HG03039 (cell line): ENCODE measurements at regions not wholly inside any gene's neighbourhood (a gene's known extent, or its start where the extent isn't known, plus 50 kb on each side); places are given as distances from the start of the nearest gene placed in this dataset.
"Not testable (repeated sequence)": the region's sequence is repeated elsewhere in the genome, so short reads cannot be mapped to it uniquely, and the experiment has no call there.

Source experiments
- ATAC-seq: cut with Tn5 transposase; IDR thresholded peaks from one replicate; pipeline ENCODE4 v1.9.1; 2021; ENCODE audit warnings: mild to moderate bottlenecking, moderate library complexity; ENCODE audit not compliant: unreplicated experiment

DNA sequence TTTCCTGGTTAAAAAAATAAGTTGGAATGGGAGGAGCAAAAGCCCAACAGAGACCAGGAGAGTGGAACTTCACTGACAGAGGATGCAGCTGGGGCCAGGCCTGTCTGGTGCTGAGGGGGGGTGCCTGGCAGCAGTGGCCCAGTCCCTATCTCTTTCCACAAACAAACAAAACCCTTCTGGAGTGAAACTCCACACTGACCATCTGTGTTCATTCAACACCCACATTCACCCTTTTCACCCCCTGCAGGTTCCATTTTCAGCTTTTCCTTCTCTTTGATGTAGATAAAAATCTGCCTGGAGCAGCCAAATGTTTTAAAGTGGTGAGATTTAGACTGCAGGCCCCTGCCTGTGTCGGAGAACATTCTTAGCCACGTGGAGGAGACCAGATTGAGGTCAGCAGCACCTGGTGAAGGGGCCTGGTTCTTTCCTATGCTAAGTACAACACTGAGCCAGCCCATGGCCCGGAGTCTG, 161.4 kb upstream of the CDH11 start:
- no peak for ATAC-seq

DNA sequence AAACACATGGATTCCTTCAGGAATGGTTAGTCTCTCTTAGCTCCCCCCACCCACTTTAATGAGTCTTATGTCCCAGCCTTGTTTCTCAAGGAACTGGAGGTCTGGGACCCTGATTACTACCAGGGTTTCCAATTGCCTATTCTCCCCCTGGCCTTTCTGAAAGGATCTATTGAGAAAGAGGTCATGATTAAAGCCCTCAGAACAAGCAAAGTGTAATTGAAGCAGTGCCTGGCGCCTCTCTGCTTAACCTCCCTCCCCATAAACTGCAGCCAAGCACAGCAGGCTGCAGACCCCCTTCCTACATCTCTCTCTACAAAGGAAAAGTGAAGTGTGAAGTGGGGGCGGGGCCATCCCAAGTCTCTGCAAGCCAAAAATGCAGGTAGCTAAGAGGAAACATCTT, 159.7 kb upstream of the CDH11 start:
- no peak for ATAC-seq

DNA sequence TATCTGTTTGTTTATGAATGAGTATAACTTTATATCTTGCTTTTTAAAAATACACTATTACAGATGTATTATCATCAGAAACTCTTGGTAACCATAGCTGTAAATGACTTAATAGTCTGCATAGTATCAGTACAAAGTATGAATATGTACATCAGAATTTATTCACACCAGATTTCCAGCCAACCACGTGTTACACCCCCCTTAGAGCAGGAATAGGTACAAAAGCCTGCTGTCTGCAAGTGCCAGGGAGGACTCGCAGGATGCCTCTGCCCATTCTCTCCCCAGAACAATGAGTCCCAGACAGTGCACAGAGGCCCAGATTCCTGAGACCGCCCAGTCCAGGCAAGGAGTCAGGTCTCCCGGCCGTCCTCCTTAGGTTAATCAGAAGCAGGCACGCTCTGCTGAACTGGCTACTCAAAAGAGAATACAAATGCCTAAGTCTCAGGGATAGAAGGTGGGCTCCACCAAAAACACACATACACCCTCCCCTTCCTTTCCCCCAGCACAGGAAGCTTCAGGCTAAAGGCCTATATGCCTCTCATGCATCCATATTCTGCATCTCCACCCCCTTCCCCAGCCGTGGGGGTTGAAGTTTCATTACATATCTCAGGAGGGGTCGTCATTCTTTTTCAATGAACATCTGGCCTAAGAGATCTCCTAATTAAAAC, 159.1 kb upstream of the CDH11 start:
- ATAC-seq: no peak

DNA sequence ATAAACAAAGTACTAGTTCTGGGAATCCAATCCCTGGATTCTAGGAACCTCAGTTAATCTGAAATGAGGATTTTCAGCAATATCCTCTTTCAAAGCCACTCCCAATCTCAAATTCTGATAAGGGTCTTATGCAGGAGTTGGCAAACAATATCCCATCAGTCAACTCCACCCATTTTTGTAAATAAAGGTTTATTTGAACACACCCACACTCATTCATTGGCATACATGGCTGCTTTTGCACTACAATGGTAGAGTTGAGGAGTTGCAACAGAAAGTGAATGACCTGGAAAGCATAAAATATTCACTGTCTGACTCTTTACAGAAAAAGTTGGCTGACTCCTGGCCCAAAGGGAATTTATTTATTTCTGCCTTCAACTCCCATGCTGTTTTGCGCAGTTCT, 157.7 kb upstream of the CDH11 start:
- no peak for ATAC-seq

DNA sequence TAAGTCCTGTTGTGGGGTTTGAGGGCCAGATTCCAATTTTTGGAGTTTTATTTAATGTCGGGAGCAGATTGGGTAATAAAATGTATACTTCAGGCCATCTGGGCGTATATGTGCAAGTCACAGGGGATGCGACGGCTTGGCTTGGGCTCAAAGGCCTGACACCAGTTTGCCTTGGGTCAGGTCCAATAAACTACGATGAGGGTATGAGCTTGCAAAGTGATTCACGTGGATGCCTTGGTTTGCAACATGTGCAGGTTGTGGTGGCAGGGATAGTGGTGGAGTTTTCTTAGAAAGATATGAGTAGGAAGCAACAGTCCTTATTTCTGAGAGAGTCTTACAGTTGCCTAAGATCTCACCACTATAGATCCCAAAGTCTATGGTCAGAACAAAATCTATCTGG, 157.0 kb upstream of the CDH11 start:
- no peak for ATAC-seq

DNA sequence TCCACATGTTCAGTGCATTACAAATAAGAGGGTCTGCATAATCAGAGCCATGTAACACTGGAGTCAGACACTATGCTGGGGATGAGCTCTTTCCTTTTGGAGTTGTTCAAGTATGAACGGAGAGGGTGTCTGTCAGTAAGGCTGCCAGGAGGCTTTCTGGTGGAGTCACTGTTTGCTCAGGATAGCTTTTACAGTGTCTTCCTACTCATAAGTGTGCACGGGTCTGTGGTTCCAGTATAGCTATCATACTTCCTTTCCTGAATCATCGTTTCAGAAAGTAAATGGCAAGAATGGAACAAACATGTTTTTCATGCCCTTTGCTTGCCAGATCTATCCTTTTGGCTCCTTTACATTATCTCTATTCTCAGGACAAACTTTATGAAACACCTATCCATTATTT, 152.7 kb upstream of the CDH11 start:
- no peak for ATAC-seq

DNA sequence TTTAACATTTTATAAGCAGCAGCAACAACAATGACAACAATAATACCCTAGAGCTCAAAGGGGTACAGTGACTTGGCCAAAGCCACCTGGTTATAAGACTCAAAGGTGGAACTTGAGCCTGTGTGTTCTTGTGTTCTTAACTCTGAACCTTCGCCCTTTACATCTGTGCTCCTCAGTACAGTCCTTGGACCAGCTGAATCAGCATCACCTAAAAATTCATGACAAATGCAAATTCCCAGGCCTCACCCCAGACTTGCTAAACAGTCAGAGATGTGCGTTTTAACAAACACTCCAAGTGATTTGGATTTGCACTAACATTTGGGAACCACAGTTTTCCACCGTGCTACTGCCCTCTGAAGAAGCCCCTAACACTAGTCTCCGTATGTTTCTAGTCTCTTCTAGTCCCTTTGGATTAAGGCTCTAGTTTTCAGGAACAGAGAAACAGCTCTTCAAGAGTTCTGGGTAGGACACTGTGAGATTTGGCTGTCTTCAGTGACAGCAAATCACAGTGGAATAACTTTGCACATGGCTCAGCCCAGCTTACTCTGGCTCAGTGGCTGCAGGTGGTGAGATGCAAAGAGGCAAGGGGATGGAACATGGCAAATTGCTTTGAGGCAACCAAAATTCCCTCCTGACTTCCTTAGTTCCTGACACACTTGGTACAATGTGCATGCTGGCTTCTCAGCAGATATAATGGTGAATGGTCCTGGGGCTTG, 151.0 kb upstream of the CDH11 start:
- no peak for ATAC-seq

DNA sequence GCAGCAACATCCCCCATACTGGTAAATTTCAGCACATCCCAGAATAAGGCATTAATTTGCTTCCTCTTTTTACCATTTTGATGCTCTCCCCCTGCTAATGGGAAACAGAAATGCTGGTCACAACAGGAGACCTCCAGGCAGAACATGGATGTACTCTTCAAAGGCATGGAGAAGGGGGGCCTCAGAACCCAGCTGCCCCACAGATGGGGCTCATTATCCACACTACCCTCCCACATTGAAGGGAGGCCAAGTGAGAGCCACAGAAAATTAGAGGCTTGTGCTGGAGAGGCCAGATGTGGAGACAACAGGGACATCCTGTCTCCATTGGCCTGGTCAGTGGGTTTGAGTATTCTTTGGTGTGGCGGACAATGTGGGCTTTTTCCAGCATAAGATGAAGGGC, 150.1 kb upstream of the CDH11 start:
- ATAC-seq: no peak

DNA sequence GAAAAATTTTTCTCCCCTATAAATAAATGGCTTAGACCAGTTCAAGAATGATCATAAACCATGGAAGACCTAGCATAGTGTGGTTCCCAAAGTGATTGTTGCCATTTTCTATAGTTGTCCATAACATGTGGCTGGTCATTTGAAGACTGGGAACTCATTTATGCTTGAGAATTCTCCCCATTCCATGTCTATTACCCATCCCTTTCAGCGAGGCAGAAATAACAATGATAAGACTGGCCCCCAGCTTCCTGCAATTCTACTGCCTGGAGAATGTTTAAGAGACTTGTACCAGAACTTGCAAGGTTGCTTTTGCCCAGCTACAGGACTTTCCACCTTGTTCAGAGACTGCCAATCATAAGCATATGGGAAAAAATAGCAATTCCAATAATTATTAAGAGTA, 146.5 kb upstream of the CDH11 start:
- ATAC-seq: no peak

DNA sequence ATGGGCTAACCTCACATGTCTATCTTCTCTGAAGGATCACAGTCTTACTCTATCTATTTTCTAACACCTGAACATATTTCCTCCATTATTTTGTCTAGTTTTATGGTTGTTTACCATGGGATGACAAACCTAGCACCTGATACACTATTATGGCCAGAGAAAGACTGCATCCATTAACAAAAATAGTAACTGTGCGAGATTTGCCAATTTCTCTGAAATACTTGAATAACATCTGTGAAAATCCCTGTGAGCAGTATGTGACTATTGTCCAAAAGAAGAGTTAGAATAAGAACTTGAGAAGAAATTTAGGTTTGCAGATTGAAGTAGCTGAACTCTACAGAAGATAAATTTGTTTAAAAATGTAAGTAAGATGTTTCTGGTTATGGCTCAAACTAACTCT, 142.0 kb upstream of the CDH11 start:
- no peak for ATAC-seq

DNA sequence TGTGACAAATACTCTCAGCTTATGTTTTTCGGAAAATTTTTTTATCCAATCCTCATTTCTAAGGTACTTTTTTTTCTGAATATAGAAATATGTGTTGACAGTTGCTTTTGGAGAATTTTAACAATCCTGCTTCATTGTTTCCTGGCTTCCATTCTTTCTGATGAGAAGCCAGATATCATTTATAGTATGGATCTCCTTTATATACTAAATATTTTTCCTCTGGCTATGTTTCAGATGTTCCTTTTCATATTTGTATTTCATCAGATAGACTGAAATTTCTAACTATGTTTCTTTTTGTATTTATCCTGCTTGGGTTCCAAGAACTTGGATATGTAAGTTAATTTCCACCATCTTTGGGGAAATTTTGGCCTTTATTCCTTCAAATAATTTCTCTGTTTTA, 138.9 kb upstream of the CDH11 start:
- ATAC-seq: no peak

DNA sequence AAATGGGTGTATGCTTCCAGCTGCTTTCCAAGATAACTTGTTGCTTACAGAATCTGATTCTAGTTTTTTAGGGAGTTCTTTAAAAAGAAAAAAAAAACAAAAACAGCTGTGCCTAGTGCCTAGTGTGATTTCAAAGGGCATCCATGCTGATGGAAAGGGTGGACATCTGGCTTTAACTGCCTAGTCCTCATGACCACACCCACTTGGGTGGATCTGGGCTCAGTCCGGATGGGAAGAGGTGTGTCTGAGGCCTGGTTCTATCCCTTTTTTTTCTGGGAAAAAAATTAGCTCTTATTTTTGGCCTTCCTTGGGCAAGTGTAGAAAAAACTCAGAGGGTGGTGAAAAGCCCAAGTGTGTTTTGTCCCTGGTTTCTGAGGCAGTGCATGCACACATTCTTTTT, 132.3 kb upstream of the CDH11 start:
- ATAC-seq: no peak

DNA sequence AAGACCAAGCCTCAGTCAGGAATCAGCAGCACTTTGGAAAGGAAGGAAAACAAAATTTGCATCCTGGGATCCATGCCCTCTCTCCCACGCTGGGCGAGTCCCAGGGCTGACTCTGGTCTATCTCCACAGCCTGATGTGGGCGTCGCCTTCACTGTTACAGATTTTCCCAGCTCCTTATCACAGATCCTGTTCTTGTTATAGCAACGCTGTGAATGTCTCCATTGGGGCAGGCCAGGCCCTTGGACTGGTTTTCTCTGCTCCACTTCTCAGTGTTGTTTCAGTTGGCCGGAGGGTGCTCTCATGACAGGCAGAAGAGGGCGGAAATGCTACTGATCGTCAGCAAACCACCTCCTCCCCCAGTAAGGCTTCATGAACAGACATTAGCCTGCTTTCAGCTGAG, 127.9 kb upstream of the CDH11 start:
- ATAC-seq: no peak

DNA sequence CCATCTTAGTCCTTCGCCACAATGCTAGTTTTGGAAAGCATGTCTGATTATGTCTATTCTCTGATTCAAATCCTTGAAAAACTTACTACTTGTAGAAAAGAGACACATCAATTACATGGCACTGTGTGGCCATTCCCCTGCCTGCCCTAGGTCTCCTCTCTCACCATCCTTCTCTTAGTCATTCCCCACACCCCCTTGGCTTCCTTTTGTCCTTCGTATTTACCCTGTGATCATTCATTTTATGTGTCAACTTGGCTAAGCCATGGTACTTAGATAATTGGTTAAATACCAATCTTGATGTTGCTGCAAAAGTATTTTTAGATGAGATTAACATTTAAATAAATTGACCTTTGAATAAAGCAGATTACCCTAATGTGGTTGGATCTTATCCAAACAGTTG, 122.9 kb upstream of the CDH11 start:
- ATAC-seq: no peak

DNA sequence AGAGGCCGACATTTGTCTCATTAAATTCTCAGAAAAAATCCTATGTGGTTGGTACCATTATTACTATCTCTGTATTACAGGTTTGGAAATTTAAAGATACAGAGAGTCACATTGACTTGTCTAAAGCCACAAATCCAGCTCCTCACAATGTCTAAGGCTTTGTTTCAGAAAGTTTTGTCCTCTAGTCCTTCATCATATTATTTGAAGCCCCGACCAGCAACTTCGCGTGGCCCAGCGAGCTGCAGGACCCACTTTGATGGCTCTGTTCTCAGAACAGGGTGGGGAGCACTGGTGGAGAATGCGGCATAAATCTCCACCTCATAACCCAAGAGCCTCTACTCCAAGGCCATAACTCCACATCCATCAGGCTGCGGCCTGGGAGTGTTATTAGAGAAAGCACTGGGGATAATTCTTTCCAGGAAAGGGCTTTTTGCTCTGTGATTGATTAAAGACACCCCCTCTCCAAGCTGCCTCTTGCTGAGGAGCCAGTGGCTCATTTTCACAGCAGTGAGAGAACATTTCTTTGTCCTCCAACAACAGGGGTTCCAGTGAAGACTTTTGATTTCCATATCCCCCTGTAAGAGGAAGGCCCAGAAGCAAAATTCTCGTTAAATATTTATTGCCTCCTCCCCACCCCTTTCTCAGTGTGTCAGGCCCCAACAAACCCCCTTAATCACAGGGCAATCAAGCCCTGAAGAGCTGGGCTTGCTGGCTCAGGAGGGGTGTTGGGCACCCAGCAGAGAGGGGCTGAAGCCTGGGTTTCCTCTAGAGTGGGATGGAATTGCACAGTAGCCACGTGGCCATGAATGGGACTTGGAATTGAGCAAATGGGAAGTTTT, 113.7 kb upstream of the CDH11 start:
- no peak for ATAC-seq

DNA sequence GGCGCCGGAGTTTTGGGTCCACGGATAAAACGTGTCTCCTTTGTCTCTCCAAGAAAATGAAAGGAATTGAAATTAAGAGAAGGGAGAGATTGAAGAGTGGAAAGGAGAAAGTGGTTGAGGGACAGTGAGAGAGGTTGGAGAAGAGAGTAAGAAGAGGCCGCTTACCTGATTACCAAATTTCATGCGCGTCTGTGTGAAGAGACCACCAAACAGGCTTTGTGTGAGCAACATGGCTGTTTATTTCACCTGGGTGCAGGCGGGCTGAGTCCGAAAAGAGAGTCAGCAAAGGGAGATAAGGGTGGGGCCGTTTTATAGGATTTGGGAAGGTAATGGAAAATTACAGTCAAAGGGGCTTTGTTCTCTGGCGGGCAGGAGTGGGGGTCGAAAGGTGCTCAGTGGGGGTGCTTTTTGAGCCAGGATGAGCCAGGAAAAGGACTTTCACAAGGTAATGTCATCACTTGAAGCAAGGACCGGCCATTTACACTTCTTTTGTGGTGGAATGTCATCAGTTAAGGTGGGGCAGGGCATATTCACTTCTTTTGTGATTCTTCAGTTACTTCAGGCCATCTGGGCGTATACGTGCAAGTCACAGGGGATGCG, 113.0 kb upstream of the CDH11 start:
- not testable (repeated sequence) for ATAC-seq

DNA sequence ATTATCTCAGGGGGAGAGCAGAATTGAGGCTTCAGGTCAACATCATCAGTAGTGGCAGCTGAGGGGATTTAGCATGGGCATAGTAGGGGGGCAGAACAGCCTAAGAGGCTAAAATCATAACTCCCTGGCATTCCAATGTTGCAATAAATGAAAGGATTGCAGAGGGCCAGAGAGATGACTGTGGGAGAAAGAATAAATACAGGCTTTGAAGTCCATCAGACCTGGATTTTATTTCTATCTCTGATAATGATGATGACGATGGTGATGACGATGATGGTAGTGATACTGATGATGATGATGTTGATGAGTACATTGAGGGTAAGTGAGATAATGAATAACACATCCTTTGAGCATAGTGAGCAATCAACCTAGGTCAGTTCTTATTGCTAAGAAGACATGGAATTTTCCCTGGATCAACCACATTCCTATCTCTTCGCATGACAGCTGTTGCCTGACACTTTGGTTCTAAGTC, 107.4 kb upstream of the CDH11 start:
- ATAC-seq: no peak

DNA sequence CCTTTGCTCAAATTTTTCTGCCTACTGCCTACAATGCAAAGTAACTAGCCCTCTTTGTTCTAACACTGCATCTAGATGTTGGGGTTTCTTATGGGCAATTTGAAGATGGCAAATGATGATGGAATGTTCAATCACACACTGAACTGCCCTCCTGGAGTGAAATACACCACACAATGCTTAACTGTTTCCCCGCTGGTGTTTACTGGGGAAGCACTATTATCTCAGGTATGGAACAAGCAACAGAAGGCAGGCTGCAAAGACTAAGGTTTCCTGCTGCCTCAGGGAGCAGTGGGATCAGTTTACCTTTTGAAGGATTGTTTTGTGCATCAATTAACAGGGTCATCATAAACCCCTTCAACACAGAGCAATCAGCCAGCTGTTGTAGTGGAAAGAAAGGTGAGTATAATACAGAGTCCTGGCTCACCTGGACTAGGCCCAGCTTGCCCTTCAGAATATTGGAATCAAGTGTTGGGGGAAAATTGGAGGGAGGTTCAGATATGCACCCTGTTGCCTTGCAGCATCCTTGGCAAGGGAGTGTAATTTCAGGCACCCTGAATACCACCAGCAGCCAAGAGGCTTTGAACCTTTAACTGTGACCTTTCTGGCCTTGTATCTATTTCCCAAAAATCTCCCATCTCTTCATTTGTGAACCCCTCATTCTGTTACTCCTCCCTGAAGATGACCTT, 105.4 kb upstream of the CDH11 start:
- no peak for ATAC-seq

DNA sequence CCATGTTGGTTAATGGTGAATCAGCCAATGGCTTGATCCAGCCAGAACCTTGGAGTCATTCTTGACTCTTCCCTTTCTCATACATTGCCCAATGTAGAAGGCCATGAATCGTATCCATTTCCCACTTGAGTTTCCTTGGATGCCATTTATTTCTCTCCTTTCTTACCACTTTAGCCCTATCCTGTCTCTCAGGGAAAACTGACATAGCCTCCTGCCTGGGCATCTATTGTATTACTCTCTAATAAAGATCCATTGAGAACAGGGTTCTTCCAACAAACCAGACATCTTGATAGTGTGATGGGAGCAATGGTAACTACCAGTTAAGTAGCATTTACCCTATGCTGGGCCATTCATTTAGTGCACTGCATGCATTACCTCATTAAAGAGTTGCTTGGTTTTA, 104.2 kb upstream of the CDH11 start:
- no peak for ATAC-seq

DNA sequence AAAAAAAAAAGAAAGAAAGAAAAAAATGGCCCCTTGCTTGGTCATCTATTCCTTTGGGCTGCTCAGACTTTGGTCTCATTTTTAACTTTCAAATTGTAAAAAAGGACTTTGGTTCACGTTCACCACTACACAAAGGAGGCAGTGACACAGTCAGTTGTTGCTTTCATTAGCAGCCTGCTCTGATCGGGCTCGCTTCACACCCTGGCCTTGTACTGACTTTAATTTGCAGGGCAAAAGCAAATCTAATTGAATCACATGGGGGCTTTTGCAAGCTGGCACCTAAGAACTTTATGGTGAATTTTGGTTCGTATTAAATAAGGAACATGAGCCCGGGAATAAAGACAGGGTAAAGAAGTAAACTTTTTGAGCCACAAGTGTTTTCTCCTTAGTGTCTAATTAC, 103.6 kb upstream of the CDH11 start:
- no peak for ATAC-seq

DNA sequence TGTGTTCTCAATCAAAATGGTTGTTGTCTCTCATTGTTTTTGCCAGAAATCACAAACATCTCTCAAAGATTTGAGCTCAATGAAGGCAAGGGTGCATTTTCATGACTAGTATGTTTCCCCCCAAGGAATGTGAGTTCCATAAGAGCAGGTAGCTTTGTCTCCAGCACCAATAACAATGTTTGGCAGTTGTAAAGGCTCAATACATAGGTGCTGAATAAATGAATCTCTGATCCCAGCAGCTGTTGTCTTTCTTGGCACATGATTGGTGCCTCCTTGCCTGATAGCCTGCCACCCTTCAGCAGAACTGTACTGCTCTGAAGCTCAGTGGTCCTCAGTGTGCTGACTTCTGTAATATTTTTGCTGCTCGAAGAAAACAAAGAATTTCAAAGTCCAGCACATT, 103.1 kb upstream of the CDH11 start:
- no peak for ATAC-seq
